ENCODE measurements at regions not wholly inside any gene's neighbourhood (a gene's known extent, or its start where the extent isn't known, plus 50 kb on each side); places are given as distances from the start of the nearest gene placed in this dataset.

DNA sequence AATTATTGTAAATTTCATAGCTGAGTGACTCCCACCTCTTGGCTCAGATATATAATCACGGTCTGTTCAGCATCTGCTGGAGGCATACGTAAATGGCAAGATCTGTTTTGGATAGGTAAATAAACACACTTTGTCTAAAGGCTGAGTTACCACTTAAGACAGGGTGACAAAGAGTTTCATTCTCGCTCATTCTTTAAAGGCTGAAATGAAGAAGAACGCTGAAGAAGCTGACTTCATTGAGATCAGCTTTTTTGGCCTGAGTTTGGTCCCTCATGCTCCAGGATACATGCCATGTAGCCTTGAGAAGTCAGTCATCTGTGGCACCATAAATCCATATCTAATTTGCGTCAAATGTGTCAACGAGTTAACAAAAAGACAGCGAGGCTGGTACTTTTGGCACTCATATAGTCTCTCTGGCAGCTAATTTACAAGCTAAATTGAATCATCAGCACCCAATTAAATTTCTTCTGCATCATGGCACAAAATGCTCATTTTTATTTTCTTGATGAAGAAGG lies 309.9 kb downstream of the GPAM start:
- no peak overlapping the region for H3K4me3 Mint-ChIP-seq
- peaks cover 20% of the 10 kb centered on the region for H3K36me3 Mint-ChIP-seq (ENCODE audit: low read depth)
- no peak overlapping the region for H3K27ac Mint-ChIP-seq

More for the DNA sequence above, 309.9 kb downstream of the GPAM start:
- H3K27me3 Mint-ChIP-seq (ENCODE audit: insufficient read depth, low read depth, poor library complexity): peaks cover 2% of the 10 kb centered on the region
- H3K9me2 ChIP-seq (ENCODE audit: insufficient read depth): peaks cover 25% of the 10 kb centered on the region
- H4K20me1 ChIP-seq (replicated peaks; ENCODE audit: insufficient read depth): no peaks in the 10 kb centered on the region
- peaks cover 5% of the 10 kb centered on the region; the same call in 1 of the 2 replicates for H3K36me3 ChIP-seq (ENCODE audit: insufficient read depth)
- DNase-seq (ENCODE audit: low spot score) (no peak), ATAC-seq (no peak)
- H3K9me3 Mint-ChIP-seq: peaks cover 23% of the 10 kb centered on the region
- TF ChIP-seq ZNF331 (CRISPR knock-in tag; IDR thresholded peaks at IDR 0.05; ENCODE audit: low read depth) (no peak), CREB1 (CRISPR knock-in tag; IDR thresholded peaks at IDR 0.05; ENCODE audit: low read depth) (no peak), EZH2phosphoT487 (IDR thresholded peaks at IDR 0.05; ENCODE audit: unreplicated experiment) (no peak), JUNB (IDR thresholded peaks at IDR 0.05; ENCODE audit: unreplicated experiment) (no peak), ZNF114 (CRISPR knock-in tag; IDR thresholded peaks at IDR 0.05) (no peak), EZH2 (IDR thresholded peaks at IDR 0.05; ENCODE audit: low read depth, unreplicated experiment) (no peak), NANOG (IDR thresholded peaks at IDR 0.05; ENCODE audit: borderline replicate concordance) (no peak), STAT1 (IDR thresholded peaks at IDR 0.05; ENCODE audit: unreplicated experiment) (no peak), POLR2AphosphoS5 (IDR thresholded peaks at IDR 0.05; ENCODE audit: low read depth) (no peak)
- TF ChIP-seq, protein P1, sequence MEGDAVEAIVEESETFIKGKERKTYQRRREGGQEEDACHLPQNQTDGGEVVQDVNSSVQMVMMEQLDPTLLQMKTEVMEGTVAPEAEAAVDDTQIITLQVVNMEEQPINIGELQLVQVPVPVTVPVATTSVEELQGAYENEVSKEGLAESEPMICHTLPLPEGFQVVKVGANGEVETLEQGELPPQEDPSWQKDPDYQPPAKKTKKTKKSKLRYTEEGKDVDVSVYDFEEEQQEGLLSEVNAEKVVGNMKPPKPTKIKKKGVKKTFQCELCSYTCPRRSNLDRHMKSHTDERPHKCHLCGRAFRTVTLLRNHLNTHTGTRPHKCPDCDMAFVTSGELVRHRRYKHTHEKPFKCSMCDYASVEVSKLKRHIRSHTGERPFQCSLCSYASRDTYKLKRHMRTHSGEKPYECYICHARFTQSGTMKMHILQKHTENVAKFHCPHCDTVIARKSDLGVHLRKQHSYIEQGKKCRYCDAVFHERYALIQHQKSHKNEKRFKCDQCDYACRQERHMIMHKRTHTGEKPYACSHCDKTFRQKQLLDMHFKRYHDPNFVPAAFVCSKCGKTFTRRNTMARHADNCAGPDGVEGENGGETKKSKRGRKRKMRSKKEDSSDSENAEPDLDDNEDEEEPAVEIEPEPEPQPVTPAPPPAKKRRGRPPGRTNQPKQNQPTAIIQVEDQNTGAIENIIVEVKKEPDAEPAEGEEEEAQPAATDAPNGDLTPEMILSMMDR (conservative IDR thresholded peaks at IDR 0.05; ENCODE audit: low read depth in 2 of 2): no peak
- TF ChIP-seq, protein P2, sequence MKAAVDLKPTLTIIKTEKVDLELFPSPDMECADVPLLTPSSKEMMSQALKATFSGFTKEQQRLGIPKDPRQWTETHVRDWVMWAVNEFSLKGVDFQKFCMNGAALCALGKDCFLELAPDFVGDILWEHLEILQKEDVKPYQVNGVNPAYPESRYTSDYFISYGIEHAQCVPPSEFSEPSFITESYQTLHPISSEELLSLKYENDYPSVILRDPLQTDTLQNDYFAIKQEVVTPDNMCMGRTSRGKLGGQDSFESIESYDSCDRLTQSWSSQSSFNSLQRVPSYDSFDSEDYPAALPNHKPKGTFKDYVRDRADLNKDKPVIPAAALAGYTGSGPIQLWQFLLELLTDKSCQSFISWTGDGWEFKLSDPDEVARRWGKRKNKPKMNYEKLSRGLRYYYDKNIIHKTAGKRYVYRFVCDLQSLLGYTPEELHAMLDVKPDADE (IDR thresholded peaks at IDR 0.05): no peak
- TF ChIP-seq, protein P3, sequence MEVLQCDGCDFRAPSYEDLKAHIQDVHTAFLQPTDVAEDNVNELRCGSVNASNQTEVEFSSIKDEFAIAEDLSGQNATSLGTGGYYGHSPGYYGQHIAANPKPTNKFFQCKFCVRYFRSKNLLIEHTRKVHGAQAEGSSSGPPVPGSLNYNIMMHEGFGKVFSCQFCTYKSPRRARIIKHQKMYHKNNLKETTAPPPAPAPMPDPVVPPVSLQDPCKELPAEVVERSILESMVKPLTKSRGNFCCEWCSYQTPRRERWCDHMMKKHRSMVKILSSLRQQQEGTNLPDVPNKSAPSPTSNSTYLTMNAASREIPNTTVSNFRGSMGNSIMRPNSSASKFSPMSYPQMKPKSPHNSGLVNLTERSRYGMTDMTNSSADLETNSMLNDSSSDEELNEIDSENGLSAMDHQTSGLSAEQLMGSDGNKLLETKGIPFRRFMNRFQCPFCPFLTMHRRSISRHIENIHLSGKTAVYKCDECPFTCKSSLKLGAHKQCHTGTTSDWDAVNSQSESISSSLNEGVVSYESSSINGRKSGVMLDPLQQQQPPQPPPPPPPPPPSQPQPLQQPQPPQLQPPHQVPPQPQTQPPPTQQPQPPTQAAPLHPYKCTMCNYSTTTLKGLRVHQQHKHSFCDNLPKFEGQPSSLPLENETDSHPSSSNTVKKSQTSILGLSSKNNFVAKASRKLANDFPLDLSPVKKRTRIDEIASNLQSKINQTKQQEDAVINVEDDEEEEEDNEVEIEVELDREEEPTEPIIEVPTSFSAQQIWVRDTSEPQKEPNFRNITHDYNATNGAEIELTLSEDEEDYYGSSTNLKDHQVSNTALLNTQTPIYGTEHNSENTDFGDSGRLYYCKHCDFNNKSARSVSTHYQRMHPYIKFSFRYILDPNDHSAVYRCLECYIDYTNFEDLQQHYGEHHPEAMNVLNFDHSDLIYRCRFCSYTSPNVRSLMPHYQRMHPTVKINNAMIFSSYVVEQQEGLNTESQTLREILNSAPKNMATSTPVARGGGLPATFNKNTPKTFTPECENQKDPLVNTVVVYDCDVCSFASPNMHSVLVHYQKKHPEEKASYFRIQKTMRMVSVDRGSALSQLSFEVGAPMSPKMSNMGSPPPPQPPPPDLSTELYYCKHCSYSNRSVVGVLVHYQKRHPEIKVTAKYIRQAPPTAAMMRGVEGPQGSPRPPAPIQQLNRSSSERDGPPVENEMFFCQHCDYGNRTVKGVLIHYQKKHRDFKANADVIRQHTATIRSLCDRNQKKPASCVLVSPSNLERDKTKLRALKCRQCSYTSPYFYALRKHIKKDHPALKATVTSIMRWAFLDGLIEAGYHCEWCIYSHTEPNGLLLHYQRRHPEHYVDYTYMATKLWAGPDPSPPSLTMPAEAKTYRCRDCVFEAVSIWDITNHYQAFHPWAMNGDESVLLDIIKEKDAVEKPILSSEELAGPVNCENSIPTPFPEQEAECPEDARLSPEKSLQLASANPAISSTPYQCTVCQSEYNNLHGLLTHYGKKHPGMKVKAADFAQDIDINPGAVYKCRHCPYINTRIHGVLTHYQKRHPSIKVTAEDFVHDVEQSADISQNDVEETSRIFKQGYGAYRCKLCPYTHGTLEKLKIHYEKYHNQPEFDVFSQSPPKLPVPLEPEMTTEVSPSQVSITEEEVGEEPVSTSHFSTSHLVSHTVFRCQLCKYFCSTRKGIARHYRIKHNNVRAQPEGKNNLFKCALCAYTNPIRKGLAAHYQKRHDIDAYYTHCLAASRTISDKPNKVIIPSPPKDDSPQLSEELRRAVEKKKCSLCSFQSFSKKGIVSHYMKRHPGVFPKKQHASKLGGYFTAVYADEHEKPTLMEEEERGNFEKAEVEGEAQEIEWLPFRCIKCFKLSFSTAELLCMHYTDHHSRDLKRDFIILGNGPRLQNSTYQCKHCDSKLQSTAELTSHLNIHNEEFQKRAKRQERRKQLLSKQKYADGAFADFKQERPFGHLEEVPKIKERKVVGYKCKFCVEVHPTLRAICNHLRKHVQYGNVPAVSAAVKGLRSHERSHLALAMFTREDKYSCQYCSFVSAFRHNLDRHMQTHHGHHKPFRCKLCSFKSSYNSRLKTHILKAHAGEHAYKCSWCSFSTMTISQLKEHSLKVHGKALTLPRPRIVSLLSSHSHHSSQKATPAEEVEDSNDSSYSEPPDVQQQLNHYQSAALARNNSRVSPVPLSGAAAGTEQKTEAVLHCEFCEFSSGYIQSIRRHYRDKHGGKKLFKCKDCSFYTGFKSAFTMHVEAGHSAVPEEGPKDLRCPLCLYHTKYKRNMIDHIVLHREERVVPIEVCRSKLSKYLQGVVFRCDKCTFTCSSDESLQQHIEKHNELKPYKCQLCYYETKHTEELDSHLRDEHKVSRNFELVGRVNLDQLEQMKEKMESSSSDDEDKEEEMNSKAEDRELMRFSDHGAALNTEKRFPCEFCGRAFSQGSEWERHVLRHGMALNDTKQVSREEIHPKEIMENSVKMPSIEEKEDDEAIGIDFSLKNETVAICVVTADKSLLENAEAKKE (CRISPR knock-in tag; IDR thresholded peaks at IDR 0.05): no peak
- TF ChIP-seq, protein P4, sequence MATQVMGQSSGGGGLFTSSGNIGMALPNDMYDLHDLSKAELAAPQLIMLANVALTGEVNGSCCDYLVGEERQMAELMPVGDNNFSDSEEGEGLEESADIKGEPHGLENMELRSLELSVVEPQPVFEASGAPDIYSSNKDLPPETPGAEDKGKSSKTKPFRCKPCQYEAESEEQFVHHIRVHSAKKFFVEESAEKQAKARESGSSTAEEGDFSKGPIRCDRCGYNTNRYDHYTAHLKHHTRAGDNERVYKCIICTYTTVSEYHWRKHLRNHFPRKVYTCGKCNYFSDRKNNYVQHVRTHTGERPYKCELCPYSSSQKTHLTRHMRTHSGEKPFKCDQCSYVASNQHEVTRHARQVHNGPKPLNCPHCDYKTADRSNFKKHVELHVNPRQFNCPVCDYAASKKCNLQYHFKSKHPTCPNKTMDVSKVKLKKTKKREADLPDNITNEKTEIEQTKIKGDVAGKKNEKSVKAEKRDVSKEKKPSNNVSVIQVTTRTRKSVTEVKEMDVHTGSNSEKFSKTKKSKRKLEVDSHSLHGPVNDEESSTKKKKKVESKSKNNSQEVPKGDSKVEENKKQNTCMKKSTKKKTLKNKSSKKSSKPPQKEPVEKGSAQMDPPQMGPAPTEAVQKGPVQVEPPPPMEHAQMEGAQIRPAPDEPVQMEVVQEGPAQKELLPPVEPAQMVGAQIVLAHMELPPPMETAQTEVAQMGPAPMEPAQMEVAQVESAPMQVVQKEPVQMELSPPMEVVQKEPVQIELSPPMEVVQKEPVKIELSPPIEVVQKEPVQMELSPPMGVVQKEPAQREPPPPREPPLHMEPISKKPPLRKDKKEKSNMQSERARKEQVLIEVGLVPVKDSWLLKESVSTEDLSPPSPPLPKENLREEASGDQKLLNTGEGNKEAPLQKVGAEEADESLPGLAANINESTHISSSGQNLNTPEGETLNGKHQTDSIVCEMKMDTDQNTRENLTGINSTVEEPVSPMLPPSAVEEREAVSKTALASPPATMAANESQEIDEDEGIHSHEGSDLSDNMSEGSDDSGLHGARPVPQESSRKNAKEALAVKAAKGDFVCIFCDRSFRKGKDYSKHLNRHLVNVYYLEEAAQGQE (IDR thresholded peaks at IDR 0.05; ENCODE audit: unreplicated experiment): no peak
- no peak overlapping the region for H3K4me3 ChIP-seq
- H3K79me2 ChIP-seq (replicated peaks; ENCODE audit: insufficient read depth): no peaks in the 10 kb centered on the region
- no peaks in the 10 kb centered on the region for H3F3A ChIP-seq (replicated peaks; ENCODE audit: low read depth)
- H3K4me1 Mint-ChIP-seq: peaks cover 20% of the 10 kb centered on the region
- H3K4me2 ChIP-seq: no peak overlapping the region
- no peak overlapping the region for H2AFZ ChIP-seq
- no peak overlapping the region for H3K27ac ChIP-seq (ENCODE audit: low read depth)
- H3K4me1 ChIP-seq (ENCODE audit: insufficient read depth): peaks cover 20% of the 10 kb centered on the region
- no peaks in the 10 kb centered on the region for H3K27me3 ChIP-seq (ENCODE audit: insufficient read depth)
